ENCODE measurements at regions not wholly inside any gene's neighbourhood (a gene's known extent, or its start where the extent isn't known, plus 50 kb on each side); places are given as distances from the start of the nearest gene placed in this dataset.

DNA sequence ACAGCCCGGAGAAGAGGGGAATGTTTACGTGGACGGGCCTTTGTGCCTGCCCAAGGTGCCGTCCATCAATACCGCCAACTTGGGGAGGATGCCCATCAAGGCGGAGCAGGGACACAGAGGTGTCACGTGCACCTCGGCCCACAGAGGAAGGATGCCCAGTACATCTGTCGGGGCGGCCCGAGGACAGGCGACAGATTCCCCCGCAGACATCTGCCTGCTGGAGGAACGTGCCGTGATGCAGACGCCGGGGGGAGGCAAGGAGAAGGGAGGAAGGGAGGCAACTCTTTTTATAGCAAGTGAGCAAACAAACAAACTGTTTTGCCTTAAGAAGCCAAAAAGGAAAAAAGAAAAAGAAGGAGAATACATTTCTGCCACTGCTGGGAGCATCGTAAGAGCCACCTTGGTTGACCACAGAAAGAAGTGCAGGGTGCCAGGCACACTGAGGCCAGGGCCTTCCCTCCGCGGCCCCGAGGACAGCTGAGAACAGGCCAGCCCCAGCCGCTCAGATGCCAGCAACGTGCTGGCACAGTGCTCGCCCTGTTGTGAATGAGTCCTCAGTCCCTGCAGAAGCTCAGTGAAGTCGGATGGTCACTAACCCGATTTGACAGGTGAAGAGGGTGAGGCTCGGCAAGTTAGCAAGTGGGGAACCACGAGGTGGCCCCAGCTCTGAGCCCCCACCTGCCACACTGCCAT lies 146.4 kb downstream of the RBFOX3 start:
- Histone ChIP-seq H3K27ac (ENCODE audit: low read depth in 1 of 2, low read length in 1 of 2) (no peak overlapping the region), H3K36me3 (ENCODE audit: control insufficient read depth in 2 of 2, insufficient read depth in 2 of 2, low read length in 1 of 2) (no peaks in the 10 kb centered on the region), H3K9me3 (ENCODE audit: control insufficient read depth in 2 of 2, insufficient read depth in 1 of 2, low read length in 1 of 2) (peaks cover 0 to 4% of the 10 kb centered on the region in 2 donors), H3K4me3 (ENCODE audit: low read length in 2 of 2) (no peak overlapping the region), H3K4me1 (ENCODE audit: control insufficient read depth in 2 of 2, insufficient read depth in 2 of 2, low read length in 2 of 2) (no peaks in the 10 kb centered on the region), H3K27me3 (ENCODE audit: control insufficient read depth in 2 of 2, insufficient read depth in 1 of 2, low read length in 1 of 2) (no peaks in the 10 kb centered on the region)
- DNase-seq (ENCODE audit: low read depth in 6 of 9, low spot score in 9 of 9): no peak
- WGBS: 88% methylated on average over 28 of the region's 28 CpGs

DNA sequence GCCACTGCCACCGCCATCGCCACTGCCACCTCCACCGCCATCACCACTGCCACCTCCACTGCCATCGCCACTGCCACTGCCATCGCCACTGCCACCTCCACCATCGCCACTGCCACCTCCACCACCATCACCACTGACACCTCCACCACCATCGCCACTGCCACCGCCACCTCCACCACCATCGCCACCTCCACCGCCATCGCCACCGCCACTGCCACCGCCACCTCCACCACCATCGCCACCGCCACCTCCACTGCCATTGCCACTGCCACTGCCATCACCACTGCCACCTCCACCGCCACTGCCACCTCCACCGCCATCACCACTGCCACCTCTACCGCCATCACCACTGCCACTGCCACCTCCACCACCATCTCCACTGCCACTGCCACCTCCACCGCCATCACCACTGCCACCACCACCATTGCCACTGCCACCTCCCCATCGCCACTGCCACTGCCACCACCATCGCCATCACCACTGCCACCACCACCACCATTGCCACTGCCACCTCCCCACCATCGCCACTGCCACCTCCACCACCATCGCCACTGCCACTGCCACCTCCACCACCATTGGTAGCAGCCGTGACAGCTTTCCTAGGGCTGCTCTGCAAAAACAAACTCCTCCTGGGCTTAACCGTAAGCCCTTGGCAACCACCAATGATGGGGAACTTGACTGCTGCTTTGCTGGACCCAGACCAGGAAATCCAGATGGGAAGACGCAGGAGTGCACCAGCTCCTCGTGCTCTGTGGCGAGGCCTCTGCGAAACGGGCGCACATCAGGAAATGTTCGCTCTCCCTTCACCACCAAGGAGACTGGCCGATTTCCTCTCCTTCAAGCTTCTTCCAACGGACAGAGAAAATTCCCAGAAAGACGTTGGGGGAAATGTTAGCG lies 147.2 kb downstream of the RBFOX3 start:
- Histone ChIP-seq H3K9me3 (ENCODE audit: control insufficient read depth in 2 of 2, insufficient read depth in 1 of 2, low read length in 1 of 2) (peaks cover 0 to 4% of the 10 kb centered on the region in 2 donors), H3K4me3 (ENCODE audit: low read length in 2 of 2) (no peak overlapping the region), H3K36me3 (ENCODE audit: control insufficient read depth in 2 of 2, insufficient read depth in 2 of 2, low read length in 1 of 2) (no peaks in the 10 kb centered on the region), H3K27ac (ENCODE audit: low read depth in 1 of 2, low read length in 1 of 2) (no peak overlapping the region), H3K27me3 (ENCODE audit: control insufficient read depth in 2 of 2, insufficient read depth in 1 of 2, low read length in 1 of 2) (no peaks in the 10 kb centered on the region), H3K4me1 (ENCODE audit: control insufficient read depth in 2 of 2, insufficient read depth in 2 of 2, low read length in 2 of 2) (no peaks in the 10 kb centered on the region)
- 95% methylated on average over 36 of the region's 36 CpGs for WGBS
- DNase-seq (ENCODE audit: low read depth in 6 of 9, low spot score in 9 of 9): no peak

DNA sequence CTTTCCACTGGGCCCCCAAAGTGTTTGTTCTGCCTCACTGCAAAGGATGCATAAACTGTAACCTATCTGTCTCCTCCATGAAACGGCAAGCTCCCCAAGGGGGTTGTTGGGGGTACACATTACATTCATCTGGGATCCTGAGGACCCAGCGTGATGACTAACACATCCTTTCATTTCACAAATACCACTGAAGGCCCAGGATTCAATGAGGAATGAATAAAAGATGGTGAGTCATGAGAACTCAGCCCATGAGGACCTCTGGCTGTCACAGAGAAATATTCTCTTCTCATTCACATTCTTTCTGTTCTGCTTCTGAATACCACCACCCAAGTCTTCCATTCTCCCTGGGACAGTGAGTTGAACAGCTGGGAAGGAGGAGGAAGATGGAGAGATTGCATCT lies 149.8 kb downstream of the RBFOX3 start:
- H3K27ac ChIP-seq (ENCODE audit: low read depth in 1 of 2, low read length in 1 of 2): no peak overlapping the region
- no peak for DNase-seq (ENCODE audit: low read depth in 6 of 9, low spot score in 9 of 9)
- no peaks in the 10 kb centered on the region for H3K27me3 ChIP-seq (ENCODE audit: control insufficient read depth in 2 of 2, insufficient read depth in 1 of 2, low read length in 1 of 2)
- H3K36me3 ChIP-seq (ENCODE audit: control insufficient read depth in 2 of 2, insufficient read depth in 2 of 2, low read length in 1 of 2): no peaks in the 10 kb centered on the region
- H3K4me1 ChIP-seq (ENCODE audit: control insufficient read depth in 2 of 2, insufficient read depth in 2 of 2, low read length in 2 of 2): no peaks in the 10 kb centered on the region
- 83% methylated on average over 2 of the region's 2 CpGs for WGBS
- peaks cover 0 to 4% of the 10 kb centered on the region in 2 donors for H3K9me3 ChIP-seq (ENCODE audit: control insufficient read depth in 2 of 2, insufficient read depth in 1 of 2, low read length in 1 of 2)
- H3K4me3 ChIP-seq (ENCODE audit: low read length in 2 of 2): no peak overlapping the region

DNA sequence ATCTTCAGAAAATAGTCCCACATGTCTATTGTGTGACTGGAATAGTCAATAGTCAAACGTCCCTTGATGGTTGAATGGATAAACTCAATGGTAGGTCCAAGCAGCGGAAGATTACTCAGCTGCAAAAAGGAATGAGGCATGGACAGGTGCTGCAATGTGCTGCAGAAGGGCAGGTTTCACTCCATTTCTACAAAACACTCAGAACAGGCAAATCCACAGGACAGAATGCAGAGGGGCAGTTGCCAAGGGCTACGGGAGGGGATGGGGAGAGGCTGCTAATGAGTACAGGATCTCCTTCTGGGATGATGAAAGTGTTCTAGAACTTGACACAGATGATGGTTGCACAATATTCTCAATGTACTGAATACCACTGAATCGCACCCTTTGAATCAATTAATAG lies 151.0 kb downstream of the RBFOX3 start:
- 90% methylated on average over 4 of the region's 4 CpGs for WGBS
- Histone ChIP-seq H3K27me3 (ENCODE audit: control insufficient read depth in 2 of 2, insufficient read depth in 1 of 2, low read length in 1 of 2) (no peaks in the 10 kb centered on the region), H3K9me3 (ENCODE audit: control insufficient read depth in 2 of 2, insufficient read depth in 1 of 2, low read length in 1 of 2) (peaks cover 0 to 4% of the 10 kb centered on the region in 2 donors), H3K36me3 (ENCODE audit: control insufficient read depth in 2 of 2, insufficient read depth in 2 of 2, low read length in 1 of 2) (no peaks in the 10 kb centered on the region), H3K27ac (ENCODE audit: low read depth in 1 of 2, low read length in 1 of 2) (no peak overlapping the region), H3K4me3 (ENCODE audit: low read length in 2 of 2) (no peak overlapping the region), H3K4me1 (ENCODE audit: control insufficient read depth in 2 of 2, insufficient read depth in 2 of 2, low read length in 2 of 2) (no peaks in the 10 kb centered on the region)
- DNase-seq (ENCODE audit: low read depth in 6 of 9, low spot score in 9 of 9): no peak

DNA sequence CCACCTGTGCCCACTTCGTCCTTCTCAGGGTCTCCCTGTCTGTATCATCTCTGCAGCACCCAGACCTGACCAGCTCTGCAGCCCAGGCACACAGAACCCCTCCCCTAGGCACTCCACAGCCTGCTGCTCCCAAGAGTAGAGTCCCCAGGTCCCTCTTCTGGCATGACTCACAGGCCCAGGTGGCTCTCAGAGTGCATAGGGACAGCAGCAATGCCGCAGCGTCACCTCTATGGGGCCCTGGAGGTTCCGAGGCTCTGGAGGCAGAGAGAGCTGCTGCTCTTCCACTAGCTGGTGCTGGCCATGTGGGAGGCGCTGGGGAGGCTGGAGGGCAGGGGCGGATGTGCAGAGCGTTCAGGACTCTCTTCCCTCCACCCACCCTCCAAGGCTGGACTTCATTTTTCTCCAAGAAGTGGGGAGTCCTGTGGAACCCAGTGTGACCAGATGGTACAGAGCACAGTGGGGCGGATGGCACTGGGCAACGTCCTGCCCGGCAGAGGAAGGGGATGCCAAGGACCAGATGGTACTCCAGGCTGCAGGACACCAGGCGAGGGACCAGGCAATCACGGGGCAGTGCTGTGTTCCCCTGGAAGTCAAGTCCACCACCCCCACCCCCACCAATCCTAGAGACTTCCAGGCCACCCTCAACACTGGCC lies 151.7 kb downstream of the RBFOX3 start:
- Histone ChIP-seq H3K4me3 (ENCODE audit: low read length in 2 of 2) (no peak overlapping the region), H3K27ac (ENCODE audit: low read depth in 1 of 2, low read length in 1 of 2) (no peak overlapping the region), H3K36me3 (ENCODE audit: control insufficient read depth in 2 of 2, insufficient read depth in 2 of 2, low read length in 1 of 2) (no peaks in the 10 kb centered on the region), H3K4me1 (ENCODE audit: control insufficient read depth in 2 of 2, insufficient read depth in 2 of 2, low read length in 2 of 2) (no peaks in the 10 kb centered on the region), H3K9me3 (ENCODE audit: control insufficient read depth in 2 of 2, insufficient read depth in 1 of 2, low read length in 1 of 2) (peaks cover 0 to 4% of the 10 kb centered on the region in 2 donors), H3K27me3 (ENCODE audit: control insufficient read depth in 2 of 2, insufficient read depth in 1 of 2, low read length in 1 of 2) (no peaks in the 10 kb centered on the region)
- DNase-seq (ENCODE audit: low read depth in 6 of 9, low spot score in 9 of 9): no peak
- 90% methylated on average over 12 of the region's 12 CpGs for WGBS

DNA sequence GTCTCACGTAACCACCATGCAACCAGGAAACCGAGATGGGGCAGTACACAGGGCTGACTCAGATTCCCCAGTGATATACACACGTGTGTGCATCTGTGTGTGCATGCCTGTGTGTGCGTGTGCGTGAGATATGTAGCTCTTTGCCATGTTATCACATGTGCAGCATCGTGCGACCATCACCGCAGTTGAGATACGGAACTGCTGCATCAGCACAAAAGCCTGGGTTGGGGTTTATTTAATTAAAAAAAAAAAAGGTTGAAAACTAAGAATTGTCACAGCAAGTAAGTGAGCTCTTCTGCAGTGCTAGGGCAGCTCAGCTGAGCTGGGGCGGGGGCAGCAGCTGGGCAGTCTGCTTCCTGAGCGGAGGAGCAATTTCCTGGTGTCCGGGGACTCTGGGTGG lies 152.5 kb downstream of the RBFOX3 start:
- no peaks in the 10 kb centered on the region for H3K4me1 ChIP-seq (ENCODE audit: control insufficient read depth in 2 of 2, insufficient read depth in 2 of 2, low read length in 2 of 2)

DNA sequence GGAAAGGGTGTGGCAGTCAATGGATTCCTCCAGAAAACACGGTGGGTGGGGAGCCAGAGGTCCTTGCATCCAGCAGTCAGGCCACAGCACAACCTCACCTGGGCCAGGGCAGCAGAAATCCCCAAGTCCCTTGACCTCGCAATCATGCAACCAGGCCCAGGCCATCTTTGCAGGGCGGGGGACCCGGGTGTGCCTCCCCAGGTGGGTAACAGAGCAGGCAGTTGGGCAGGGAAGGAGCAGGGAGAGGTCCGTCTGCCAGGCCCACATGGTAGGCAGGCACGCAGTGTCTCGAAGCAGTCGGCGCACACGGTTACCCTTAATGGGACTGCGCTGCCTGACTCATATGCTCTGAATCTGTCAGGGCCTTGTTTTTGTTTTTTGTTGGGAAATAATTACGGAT lies 153.0 kb downstream of the RBFOX3 start:
- Histone ChIP-seq H3K4me1 (ENCODE audit: control insufficient read depth in 2 of 2, insufficient read depth in 2 of 2, low read length in 2 of 2) (no peaks in the 10 kb centered on the region), H3K4me3 (ENCODE audit: low read length in 2 of 2) (no peak overlapping the region), H3K27ac (ENCODE audit: low read depth in 1 of 2, low read length in 1 of 2) (no peak overlapping the region), H3K36me3 (ENCODE audit: control insufficient read depth in 2 of 2, insufficient read depth in 2 of 2, low read length in 1 of 2) (no peaks in the 10 kb centered on the region), H3K9me3 (ENCODE audit: control insufficient read depth in 2 of 2, insufficient read depth in 1 of 2, low read length in 1 of 2) (no peaks in the 10 kb centered on the region), H3K27me3 (ENCODE audit: control insufficient read depth in 2 of 2, insufficient read depth in 1 of 2, low read length in 1 of 2) (no peaks in the 10 kb centered on the region)
- WGBS: 93% methylated on average over 12 of the region's 12 CpGs
- DNase-seq (ENCODE audit: low read depth in 6 of 9, low spot score in 9 of 9): no peak

More for the DNA sequence above, 152.5 kb downstream of the RBFOX3 start:
- no peaks in the 10 kb centered on the region for H3K36me3 ChIP-seq (ENCODE audit: control insufficient read depth in 2 of 2, insufficient read depth in 2 of 2, low read length in 1 of 2)
- no peak overlapping the region for H3K27ac ChIP-seq (ENCODE audit: low read depth in 1 of 2, low read length in 1 of 2)
- peaks cover 0 to 4% of the 10 kb centered on the region in 2 donors for H3K9me3 ChIP-seq (ENCODE audit: control insufficient read depth in 2 of 2, insufficient read depth in 1 of 2, low read length in 1 of 2)
- DNase-seq (ENCODE audit: low read depth in 6 of 9, low spot score in 9 of 9): no peak
- no peaks in the 10 kb centered on the region for H3K27me3 ChIP-seq (ENCODE audit: control insufficient read depth in 2 of 2, insufficient read depth in 1 of 2, low read length in 1 of 2)
- H3K4me3 ChIP-seq (ENCODE audit: low read length in 2 of 2): no peak overlapping the region
- 75% methylated on average over 12 of the region's 12 CpGs for WGBS

DNA sequence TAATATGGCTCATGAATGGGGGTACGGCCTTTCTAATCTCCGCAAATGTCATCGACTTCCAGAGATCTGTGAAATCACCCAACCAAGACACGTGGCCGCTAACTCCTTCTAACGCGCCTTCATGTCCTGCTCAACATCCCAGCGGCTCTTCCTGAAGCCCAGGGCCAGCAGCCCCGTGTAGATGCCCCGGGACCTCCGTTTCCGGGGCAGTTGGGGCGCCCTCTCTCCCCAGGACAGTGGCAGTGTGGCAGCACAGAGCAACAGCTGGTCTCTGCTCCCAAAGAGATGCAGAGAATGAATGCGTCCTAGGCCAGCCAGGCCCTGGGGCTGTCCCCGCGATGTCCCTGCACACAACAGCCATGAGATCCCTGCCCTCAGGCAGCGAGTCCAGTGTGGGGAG lies 153.5 kb downstream of the RBFOX3 start:
- no peaks in the 10 kb centered on the region for H3K9me3 ChIP-seq (ENCODE audit: control insufficient read depth in 2 of 2, insufficient read depth in 1 of 2, low read length in 1 of 2)
- H3K27me3 ChIP-seq (ENCODE audit: control insufficient read depth in 2 of 2, insufficient read depth in 1 of 2, low read length in 1 of 2): no peaks in the 10 kb centered on the region
- H3K4me1 ChIP-seq (ENCODE audit: control insufficient read depth in 2 of 2, insufficient read depth in 2 of 2, low read length in 2 of 2): no peaks in the 10 kb centered on the region
- H3K4me3 ChIP-seq (ENCODE audit: low read length in 2 of 2): no peak overlapping the region
- DNase-seq (ENCODE audit: low read depth in 6 of 9, low spot score in 9 of 9): no peak
- 89% methylated on average over 17 of the region's 17 CpGs for WGBS
- no peak overlapping the region for H3K27ac ChIP-seq (ENCODE audit: low read depth in 1 of 2, low read length in 1 of 2)
- no peaks in the 10 kb centered on the region for H3K36me3 ChIP-seq (ENCODE audit: control insufficient read depth in 2 of 2, insufficient read depth in 2 of 2, low read length in 1 of 2)

DNA sequence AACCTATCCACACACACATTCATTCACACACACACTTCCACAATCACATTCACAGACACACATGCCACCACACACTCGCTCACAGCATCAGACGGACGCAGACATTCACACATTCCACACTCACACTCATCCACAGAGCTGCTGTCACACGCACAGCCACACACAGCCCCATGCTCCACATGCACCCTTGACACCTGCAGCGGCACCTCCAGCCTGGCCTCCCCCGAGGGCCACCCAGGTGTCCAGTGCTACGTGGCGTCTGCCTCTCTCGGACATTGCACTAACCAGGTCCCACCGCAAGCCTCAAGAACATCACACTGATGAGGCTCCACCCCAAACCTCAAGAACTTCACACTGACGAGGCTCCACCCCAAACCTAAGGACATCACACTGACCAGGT lies 155.2 kb downstream of the RBFOX3 start:
- no peaks in the 10 kb centered on the region for H3K27me3 ChIP-seq (ENCODE audit: control insufficient read depth in 2 of 2, insufficient read depth in 1 of 2, low read length in 1 of 2)
- no peaks in the 10 kb centered on the region for H3K36me3 ChIP-seq (ENCODE audit: control insufficient read depth in 2 of 2, insufficient read depth in 2 of 2, low read length in 1 of 2)
- 89% methylated on average over 11 of the region's 11 CpGs for WGBS
- DNase-seq (ENCODE audit: low read depth in 6 of 9, low spot score in 9 of 9): no peak
- H3K9me3 ChIP-seq (ENCODE audit: control insufficient read depth in 2 of 2, insufficient read depth in 1 of 2, low read length in 1 of 2): no peaks in the 10 kb centered on the region
- no peak overlapping the region for H3K27ac ChIP-seq (ENCODE audit: low read depth in 1 of 2, low read length in 1 of 2)
- H3K4me3 ChIP-seq (ENCODE audit: low read length in 2 of 2): no peak overlapping the region
- no peaks in the 10 kb centered on the region for H3K4me1 ChIP-seq (ENCODE audit: control insufficient read depth in 2 of 2, insufficient read depth in 2 of 2, low read length in 2 of 2)

Data from thymus (tissue), 11 donors.